ENCODE measurements at regions not wholly inside any gene's neighbourhood (a gene's known extent, or its start where the extent isn't known, plus 50 kb on each side); places are given as distances from the start of the nearest gene placed in this dataset.

DNA sequence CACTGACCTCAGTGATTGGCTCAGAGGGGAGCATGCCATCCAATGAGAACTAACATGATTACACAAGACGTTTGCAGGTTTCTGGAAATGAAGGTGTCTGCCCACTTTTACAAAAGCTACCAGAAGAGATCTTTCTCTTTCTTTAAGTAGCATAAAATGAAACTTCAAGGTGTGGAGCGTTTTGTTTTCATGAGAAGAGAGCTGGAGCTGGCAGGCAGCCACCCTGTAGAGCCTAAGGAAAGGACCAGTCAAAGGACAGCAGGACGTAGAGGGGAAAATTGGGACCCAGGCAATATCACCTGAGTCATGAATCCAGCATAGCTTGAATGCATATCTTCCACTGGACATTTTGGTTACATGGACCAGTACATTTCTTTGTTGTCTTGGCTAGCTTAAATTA lies 331.0 kb downstream of the EPHA4 start:
- TF ChIP-seq, protein P1, sequence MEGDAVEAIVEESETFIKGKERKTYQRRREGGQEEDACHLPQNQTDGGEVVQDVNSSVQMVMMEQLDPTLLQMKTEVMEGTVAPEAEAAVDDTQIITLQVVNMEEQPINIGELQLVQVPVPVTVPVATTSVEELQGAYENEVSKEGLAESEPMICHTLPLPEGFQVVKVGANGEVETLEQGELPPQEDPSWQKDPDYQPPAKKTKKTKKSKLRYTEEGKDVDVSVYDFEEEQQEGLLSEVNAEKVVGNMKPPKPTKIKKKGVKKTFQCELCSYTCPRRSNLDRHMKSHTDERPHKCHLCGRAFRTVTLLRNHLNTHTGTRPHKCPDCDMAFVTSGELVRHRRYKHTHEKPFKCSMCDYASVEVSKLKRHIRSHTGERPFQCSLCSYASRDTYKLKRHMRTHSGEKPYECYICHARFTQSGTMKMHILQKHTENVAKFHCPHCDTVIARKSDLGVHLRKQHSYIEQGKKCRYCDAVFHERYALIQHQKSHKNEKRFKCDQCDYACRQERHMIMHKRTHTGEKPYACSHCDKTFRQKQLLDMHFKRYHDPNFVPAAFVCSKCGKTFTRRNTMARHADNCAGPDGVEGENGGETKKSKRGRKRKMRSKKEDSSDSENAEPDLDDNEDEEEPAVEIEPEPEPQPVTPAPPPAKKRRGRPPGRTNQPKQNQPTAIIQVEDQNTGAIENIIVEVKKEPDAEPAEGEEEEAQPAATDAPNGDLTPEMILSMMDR (IDR thresholded peaks at IDR 0.05) = no peak
- TF ChIP-seq POLR2A (IDR thresholded peaks at IDR 0.05) = no peak
